NCI-H82 treated with DMSO at 0.1 percent for 48 hours (cell line): ENCODE measurements at regions not wholly inside any gene's neighbourhood (a gene's known extent, or its start where the extent isn't known, plus 50 kb on each side); places are given as distances from the start of the nearest gene placed in this dataset.
A peak's percentile ranks its signal among the peaks of the same experiment; 100 is the strongest.
"Not testable (repeated sequence)": the region's sequence is repeated elsewhere in the genome, so short reads cannot be mapped to it uniquely, and the experiment has no call there.

Source experiments
- DNase-seq: peaks from one replicate; lab custom pipeline; 2025; ENCODE audit not compliant: unreplicated experiment; lab: John Stamatoyannopoulos, UW

DNA sequence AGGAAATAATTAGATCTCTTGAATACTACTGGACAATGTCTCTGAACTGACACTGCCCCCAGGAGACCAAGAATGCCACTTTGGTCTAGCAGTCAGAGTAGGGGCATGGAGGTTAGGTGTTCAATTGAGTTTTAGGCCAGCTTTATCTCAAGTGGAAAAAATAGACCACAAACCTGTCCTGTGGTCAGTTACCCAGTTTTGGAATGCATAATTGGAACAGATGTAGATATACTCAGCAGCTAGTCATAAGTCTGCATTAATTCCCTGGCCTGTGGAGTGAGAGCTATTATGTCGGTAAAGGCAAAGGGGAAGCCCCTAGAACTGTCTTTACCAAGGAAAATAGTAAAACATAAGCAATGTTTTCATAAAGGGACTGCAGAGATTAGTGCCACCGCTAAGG is 587.7 kb downstream of the GLUD2 start:
- no peak for DNase-seq

DNA sequence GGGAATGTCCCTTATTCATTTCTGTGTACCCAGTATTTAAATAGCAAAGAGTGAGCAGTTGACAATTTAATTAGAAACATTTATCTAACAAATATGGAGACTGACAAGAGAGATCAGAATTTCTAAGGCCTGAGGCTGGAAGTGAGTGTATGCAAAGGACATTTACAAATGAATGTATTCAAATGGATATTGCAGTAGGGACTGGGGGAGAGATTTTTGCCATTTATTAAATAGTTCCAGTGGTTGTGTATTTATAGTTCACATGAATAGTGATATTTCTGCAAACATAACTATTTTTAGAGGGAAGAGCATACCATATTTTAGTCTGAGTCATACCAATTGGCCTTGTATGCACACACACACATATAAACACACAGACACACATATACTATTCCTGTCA is 592.4 kb downstream of the GLUD2 start:
- no peak for DNase-seq

DNA sequence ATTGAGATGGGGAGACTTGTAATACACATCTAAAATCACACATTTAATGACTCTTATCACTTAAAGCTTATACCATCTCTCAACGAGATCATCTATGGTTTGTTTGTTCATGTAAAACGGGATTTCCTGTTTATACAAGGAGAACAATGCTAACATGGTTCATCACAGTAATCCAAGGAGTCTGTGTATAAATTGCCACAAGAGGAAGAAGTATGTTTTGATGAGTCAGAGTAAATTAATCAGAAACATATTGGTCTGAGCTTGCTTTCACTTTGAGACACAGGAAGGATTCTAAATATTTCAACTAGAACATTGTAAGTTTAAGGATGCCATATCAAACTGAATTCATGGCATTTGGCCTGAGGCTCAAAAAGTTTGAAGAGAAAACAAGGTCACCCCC is 594.1 kb downstream of the GLUD2 start:
- DNase-seq = no peak

DNA sequence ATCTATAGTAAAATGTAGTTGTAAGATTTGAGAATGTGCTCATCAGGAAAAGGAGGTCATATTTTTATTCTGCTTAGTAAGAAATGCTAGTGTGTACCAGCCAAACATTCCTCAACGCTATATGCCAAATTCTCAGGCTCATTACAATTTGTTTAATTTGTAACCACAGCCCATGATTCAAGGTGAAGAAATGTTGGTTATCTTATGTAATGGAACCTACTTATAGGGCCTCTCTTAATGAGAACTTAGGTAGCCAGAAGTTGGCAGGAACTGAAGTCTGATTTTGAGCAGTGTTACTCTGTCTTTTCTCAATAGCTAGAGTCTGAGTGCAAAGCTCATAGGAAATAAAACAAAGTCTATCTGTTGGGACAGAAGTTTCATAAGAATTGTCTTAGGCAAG is 595.0 kb downstream of the GLUD2 start:
- no peak for DNase-seq

DNA sequence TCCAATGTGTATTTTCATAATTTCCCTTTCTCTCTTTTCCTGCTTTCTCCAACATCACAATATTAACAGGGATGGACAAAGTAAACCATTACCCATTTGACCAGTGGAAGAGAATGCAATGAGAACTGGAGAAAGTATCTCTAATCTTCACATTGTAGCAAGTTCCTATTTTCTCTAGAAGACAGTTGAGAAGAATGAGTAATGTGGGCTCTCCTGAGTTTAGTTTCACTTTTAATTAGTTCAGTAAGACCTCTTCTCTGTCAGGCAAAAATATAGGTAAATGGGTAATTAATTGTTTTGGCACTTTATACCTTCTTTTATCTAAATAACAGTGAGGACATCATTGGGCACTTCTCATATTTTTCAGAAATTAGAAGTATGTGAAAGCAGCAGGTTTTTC is 602.0 kb downstream of the GLUD2 start:
- no peak for DNase-seq

DNA sequence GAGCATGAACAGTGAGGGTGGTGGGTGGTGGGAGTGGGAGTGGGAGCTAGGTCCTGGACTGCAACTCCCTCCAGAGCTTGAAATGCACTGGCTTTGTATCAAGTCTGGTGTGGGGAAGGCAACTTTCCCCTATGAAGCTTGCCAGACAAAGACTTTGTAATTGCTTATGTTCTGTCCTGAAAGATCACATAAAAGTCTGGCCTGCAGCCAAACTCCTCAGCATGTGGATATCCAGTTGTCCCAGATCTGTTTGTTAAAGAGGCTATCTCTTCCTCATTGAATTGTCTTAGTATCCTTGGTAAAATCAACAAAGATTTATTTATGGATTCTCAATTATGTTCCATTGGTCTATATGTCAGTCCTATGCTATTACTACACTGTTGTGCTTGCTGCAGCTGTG is 607.9 kb downstream of the GLUD2 start:
- DNase-seq = no peak

DNA sequence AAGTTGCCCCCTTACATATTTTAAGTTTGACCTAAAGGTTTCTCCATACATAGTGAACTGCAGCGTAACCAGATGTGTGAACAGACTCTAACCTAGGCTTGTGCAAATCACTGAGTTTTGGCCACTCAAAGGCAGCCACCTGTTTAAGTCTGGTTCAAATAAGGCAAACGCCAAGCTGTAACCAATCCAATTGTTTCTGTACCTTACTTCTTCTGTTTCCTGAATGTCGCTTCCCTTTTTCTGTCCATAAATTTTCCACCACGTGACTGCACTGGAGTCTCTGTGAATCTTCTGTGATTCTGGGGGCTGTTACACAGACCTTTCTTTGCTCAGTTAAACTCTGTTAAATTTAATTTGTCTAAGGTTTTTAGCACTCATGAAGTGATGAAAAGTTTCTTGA is 618.8 kb downstream of the GLUD2 start:
- DNase-seq = no peak

DNA sequence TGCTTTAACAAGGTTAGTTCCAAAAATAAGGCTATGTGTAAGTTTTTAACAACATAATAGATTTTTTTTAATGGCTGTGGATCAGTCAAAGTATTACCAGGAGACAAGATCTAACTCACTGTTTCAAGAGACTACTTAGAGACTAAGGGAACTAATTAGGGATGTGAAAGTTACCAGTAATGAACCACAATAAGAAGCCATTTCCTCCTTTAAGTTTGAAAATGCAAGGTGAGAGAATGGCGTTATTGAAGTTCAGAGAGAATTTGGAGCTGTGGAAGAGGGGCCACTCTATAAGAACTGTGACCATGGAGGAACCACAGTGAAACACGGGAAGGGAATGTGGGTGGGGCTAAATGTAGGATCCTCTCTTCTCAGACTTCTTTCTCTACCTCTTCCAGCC is 624.2 kb downstream of the GLUD2 start:
- DNase-seq = no peak

DNA sequence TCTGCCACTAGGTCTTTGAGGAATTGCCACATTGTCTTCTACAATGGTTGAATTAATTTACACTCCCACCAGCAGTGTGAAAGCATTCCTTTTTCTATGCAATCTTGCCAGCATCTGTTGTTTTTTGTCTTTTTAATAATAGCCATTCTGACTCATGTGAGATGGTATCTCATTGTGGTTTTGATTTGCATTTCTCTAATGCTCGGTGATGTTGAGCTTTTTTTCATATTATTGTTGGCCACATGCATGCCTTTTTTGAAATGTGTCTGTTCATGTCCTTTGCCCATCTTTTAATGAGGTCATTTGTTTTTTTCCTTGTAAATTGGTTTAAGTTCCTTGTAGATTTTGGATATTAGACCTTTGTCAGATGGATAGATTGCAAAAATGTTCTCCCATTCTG is 661.8 kb downstream of the GLUD2 start:
- not testable (repeated sequence) for DNase-seq

DNA sequence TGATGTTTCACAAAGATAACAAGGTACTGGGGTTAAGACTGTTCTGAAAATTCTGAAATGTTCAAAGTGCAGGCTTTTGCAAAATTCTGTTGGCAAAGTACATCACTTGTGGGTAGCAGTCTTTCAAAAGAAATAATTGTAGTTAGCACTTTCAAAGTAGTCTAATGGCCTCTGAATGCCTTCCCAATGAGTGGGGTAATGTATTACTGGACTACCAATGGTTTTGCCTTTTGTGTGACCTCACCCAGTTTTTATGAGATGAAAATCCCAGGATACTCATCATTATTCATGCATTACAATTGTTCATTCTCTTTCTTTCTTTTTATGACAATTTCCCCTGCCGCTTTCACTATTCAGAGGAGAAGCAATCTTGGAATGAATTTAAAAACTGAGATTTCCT is 686.1 kb downstream of the GLUD2 start:
- no peak for DNase-seq

DNA sequence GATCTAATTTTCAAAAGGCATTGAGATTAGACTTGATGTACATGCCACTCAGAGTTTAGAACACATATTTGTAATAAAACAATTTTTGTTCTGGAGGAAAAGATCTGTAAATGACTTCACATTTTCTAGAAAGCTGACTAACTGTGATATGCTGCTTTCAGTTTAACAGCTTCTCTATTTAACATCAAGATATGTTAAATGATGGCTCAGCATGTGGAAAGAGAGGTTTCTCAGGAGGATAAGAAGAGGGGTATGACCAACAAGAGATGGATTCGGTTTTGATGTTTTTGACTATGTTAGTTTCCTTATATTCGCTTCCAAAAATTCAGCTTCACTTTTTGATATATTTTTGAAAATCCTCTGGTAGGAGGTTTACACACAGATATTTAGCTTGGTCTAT is 698.7 kb downstream of the GLUD2 start:
- DNase-seq = no peak

DNA sequence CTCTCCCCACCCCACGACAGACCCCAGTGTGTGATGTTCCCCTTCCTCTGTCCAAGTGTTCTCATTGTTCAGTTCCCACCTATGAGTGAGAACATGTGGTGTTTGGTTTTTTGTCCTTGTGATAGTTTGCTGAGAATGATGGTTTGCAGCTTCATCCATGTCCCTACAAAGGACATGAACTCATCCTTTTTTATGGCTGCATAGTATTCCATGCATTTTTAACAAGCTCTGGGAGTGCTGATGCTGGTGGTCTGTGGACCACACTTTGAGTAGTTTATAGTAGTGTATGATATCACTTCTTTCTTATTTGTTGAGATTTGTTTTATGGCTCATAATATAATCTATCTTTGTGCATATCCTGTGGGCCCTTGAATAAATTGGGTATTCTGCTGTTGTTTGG is 706.2 kb downstream of the GLUD2 start:
- not testable (repeated sequence) for DNase-seq

DNA sequence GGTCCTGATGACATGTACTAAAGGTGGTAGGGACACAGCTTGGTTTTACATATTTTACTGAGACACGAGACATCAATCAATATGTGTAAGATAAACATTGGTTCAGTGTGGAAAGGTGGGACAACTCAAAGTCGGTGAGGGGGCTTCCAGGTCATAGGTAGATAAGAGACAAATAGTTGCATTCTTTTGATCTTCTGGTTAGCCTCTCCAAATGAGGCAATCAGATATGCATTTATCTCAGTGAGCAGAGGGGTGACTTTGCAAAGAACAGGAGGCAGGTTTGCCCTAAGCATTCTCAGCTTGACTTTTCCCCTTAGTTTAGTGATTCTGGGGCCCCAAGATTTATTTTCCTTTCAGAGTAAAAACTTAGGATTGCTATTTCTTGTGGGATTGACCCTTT is 706.9 kb downstream of the GLUD2 start:
- no peak for DNase-seq

DNA sequence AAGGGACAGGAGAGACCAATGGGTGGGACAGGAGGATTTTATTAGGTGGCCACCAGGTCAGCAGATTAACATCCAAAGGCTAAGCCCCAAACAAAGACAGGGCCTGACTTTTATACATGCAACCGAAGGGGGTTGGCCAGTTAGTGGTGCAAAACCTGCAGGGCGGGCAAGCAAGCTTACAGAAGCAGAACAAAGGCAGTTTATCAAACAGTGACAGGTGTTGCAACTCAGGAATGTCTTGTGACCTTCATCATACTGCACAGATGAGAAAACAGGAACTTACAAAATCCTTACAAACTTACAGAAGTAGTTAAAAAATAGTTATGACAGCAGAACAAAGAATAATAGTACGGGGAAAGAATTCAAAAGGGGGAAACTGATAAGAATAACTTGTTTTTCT is 708.1 kb downstream of the GLUD2 start:
- DNase-seq = no peak

DNA sequence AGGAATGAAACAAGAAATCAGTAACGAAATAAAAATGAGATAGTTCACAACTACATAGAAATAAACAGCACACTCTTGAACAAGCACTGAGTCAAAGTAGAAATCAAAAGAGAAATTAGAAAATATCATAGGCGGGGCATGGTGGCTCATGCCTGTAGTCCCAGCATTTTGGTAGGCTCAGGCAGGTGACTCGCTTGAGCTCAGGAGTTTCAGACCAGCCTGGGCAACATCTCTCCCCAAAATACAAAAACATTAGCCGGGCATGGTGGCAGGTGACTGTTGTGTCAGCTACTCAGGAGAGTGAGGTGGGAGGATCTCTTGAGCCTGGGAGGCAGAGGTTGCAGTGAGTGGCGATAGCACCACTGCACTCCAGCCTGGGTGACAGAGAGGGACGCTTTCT is 714.4 kb downstream of the GLUD2 start:
- no peak for DNase-seq

DNA sequence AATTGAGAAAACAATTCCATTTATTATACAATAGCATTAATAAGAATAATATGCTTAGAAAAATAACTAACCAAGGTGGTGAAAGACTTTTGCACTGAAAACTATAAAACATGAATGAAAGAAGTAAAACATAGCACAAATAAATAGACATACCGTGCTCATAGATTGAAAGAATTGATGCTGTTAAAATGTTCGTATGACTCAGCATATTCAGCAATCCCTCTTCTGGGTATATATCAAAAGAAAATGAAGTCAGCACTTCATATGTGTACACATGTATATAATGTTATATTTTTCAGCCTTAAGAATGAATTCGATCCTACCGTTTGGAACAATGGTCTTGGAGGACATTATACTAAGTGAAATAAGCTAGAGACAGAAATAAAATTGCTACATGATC is 716.3 kb downstream of the GLUD2 start:
- DNase-seq = no peak

DNA sequence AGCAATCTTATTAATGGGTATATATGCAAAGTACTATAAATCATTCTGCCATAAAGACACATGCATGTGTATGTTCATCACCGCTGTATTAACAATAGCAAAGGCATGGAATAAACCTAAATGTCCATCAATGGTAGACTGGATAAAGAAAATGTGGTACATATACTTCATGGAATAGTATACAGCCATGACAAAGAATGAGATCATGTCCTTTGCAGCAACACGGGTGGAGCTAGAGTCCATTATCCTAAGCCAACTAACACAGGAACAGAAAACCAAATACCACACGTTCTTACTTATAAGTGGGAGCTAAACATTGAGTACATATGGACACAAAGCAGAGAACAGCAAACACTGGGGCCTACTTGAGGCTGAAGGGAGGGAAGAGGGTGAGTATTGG is 720.8 kb downstream of the GLUD2 start:
- DNase-seq = not testable (repeated sequence)

DNA sequence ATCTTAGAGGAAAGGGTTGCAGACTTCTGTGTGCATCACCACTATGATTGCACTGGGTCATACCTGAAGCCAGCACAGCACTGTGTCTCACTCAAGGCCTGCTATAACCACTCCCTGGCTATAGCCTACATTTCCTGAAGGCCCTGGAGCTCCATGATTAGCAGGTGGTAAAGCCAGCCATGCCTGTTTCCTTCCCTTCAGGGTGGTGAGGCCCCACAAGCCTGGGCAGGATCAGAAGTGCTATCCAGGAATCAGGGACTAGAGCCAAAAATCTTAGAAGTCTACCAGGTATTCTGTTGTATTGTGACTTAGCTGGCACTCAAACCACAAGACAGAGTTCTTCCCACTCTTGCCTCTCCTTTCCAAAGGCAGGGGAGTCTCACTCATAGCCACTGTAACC is 734.6 kb downstream of the GLUD2 start:
- DNase-seq = no peak

DNA sequence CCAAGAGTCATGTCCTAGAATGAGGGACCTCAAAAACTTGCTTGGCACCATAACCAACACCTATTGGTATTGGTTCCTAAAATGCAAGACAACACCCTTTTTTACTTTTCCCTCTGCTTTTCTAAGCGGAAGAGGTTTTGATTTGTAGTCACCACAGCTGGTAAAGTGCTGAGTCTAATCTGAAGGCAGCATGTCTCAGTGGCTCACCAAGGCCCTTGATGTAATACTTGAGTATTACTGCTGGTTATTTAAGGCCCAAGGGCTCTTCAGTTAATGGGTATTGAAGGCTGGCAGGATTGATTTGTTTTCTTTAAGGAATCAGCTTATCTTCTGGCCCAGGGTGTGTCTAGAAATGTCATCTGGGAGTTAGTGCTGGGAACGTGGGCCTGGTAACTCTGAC is 735.1 kb downstream of the GLUD2 start:
- no peak for DNase-seq

DNA sequence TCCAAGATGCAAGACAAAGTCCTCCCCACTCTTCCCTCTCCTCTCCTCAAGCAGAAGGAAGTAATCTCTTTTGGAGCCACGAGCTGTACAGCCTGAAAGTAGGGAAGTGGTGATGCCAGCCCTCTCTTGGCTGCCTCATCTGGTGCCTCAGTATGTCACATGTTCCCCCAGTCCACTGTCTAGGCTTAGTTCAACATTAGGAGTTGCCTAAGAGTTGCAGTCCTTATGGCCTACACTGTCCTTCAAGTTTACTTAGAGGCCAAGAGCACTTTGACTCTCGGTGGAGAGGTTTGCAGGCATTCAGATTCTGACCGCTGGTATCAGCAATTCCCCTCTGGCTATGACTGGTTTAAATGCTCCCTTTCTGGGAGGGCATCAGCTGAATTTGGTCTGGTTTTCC is 735.6 kb downstream of the GLUD2 start:
- no peak for DNase-seq

DNA sequence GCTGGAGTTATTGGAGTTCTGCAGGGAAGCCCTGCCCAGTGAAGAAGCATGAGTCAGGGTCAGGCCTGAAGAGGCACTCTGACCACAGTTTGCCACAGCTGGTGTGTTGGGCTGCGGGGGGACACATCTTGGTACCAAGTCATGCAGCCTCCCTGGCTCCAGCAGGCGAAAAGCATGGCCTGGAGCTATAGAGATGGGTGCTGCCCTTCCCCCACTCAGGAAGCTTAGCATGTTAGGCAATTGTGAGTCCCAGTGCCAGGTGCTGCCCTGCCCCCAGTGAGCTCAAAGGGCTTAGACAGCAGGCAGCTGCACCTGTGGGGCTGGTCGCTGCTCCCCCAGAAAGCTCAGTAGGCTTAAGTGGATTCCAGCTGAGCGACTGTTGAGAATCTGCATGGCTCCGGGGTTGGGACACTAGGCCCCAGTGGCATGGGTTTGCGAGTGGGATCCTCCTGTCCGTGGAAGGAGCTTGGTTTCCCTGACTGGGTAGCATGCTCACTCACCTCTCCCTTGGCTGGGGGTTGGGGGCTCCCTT is 755.5 kb downstream of the GLUD2 start:
- peak; percentile 2 for DNase-seq

DNA sequence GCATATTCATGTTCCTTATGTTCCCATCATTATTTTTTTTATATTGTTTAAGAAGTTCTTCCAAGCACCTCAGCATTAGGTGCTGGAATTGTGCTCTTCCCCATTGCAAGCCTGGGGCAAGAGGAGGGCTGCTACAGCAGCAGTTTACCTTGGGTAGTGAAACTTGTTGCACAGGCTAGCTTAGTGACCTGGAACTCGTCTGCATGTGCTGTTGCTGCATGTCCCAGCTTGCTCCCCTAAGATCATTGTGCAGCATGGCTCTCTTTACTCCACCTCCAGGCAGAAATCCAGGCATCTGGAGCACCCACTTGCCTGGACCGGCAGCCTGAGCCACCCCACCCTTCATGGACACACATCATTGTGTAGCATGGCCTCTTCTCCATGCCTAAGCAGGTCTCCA is 776.0 kb downstream of the GLUD2 start:
- no peak for DNase-seq

DNA sequence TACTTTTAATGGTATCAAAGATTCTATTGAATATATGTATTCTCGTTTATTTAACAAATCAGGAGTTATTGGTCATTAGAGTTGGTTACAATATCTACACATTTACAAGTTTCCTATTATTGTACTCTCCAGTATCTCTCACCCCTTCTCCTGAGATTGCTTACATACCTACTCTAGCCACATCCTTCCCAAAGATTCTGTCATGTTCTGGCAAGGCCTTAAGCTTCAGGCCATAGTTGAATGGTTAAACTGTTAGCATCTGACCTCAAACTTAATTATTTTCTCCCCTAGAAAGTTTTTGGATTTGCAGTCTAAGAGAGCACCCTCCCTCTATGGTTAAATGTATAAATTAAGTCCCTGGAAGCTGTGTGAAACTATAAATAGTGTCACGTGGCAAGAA is 784.2 kb downstream of the GLUD2 start:
- no peak for DNase-seq

DNA sequence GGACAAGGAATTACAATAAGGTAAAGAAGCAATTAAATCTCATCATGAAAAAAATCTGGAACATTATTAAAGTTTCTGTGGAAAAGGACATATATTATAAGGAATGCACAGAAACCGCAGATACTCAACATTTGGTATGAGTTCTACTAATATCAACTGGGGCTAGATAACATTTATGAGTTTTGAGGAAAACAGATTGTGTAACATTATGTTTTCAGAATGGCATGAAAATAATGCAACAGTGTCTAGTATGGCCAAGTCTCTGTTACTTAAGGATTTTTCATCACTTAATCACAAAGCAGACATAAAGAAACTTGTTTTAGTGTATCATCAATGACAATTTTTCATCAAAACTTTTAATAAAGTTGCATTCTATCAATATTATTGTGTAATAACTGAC is 785.0 kb downstream of the GLUD2 start:
- DNase-seq = no peak
